H1 (cell line): ENCODE measurements at regions not wholly inside any gene's neighbourhood (a gene's known extent, or its start where the extent isn't known, plus 50 kb on each side); places are given as distances from the start of the nearest gene placed in this dataset.

Experiments
- CTCF ChIA-PET: fragments of 300-600 bp; sonication (Branson Sonifier 250); formaldehyde crosslinking; loops from one replicate; lab custom pipeline; 2021; ENCODE audit not compliant: partially characterized antibody; lab: Charles Lee
- POLR2A ChIA-PET: fragments of 300-600 bp; sonication (Branson Sonifier 250); formaldehyde crosslinking; loops from one replicate; lab custom pipeline; 2021; ENCODE audit warnings: inconsistent platforms; ENCODE audit not compliant: partially characterized antibody; lab: Charles Lee
- DNase-seq, 2 experiments: peaks; one replicate each; pipeline versions ENCODE4 v3.0.0 to v3.0.0-alpha.2; 2010 to 2022; ENCODE audit warnings: low spot score in 2 of 2, low read depth in 1 of 2, mixed read lengths in 1 of 2
- FAIRE-seq: peaks from 2 replicates; lab custom pipeline; 2011; peaks lifted over from hg19 to GRCh38; lab: Jason Lieb, UNC
- H2AFZ ChIP-seq: 2 replicates; pipeline ENCODE4 v1.8.1; 2012; ENCODE audit warnings: low read length, inconsistent platforms
- H2AK5ac ChIP-seq: 2 replicates; pipeline ENCODE4 v1.6.1; 2013; ENCODE audit warnings: low read depth, low read length
- H2BK120ac ChIP-seq: replicated peaks from 2 replicates; pipeline ENCODE3; 2013; ENCODE audit warnings: low read depth, low read length, inconsistent platforms
- H2BK12ac ChIP-seq: 2 replicates; pipeline ENCODE4 v1.6.1; 2013; ENCODE audit warnings: low read depth, low read length
- H2BK15ac ChIP-seq: 2 replicates; pipeline ENCODE4 v1.6.1; 2013; ENCODE audit warnings: low read length
- H2BK20ac ChIP-seq: 2 replicates; pipeline ENCODE4 v1.6.1; 2013; ENCODE audit warnings: low read length
- H2BK5ac ChIP-seq: 2 replicates; pipeline ENCODE4 v1.6.1; 2013; ENCODE audit warnings: low read depth, low read length
- H3K14ac ChIP-seq: 2 replicates; pipeline ENCODE4 v1.6.1; 2013; ENCODE audit warnings: inconsistent platforms; ENCODE audit not compliant: insufficient read length
- H3K18ac ChIP-seq: 2 replicates; pipeline ENCODE4 v1.6.1; 2013; ENCODE audit warnings: low read length; ENCODE audit errors: extremely low read depth
- H3K23ac ChIP-seq: 2 replicates; pipeline ENCODE4 v1.6.1; 2013; ENCODE audit warnings: inconsistent platforms; ENCODE audit not compliant: insufficient read length
- H3K23me2 ChIP-seq: 2 replicates; pipeline ENCODE4 v1.6.1; 2013; ENCODE audit warnings: low read depth, low read length
- H3K27ac ChIP-seq: 2 replicates; pipeline ENCODE4 v1.6.1; 2011; ENCODE audit warnings: low read depth, low read length, inconsistent platforms
- H3K27me3 ChIP-seq, 4 experiments: replicated peaks in 1 of 4; 1 replicate in 1 of 4; 2 replicates in 3 of 4; pipeline versions ENCODE4 v1.6.1 to v1.8.1; 2011 to 2013; ENCODE audit warnings: low read length in 3 of 4, mild to moderate bottlenecking in 3 of 4, inconsistent platforms in 2 of 4, mixed read lengths in 2 of 4, moderate library complexity in 1 of 4; ENCODE audit not compliant: control insufficient read depth in 3 of 4, insufficient read depth in 3 of 4; ENCODE audit errors: extremely low read depth in 1 of 4
- H3K36me3 ChIP-seq, 4 experiments: 2 replicates each; pipeline versions ENCODE4 v1.6.1 to v1.8.1; 2011 to 2013; ENCODE audit warnings: mild to moderate bottlenecking in 4 of 4, low read length in 3 of 4, moderate library complexity in 2 of 4, control low read depth in 1 of 4, inconsistent platforms in 1 of 4; ENCODE audit not compliant: insufficient read depth in 4 of 4, control insufficient read depth in 2 of 4
- H3K4ac ChIP-seq: replicated peaks from 2 replicates; pipeline ENCODE3; 2013; ENCODE audit warnings: low read length, low read depth, mixed read lengths, inconsistent platforms; ENCODE audit not compliant: insufficient read length
- H3K4me1 ChIP-seq, 4 experiments: replicated peaks in 1 of 4; 1 replicate in 1 of 4; 2 replicates in 3 of 4; pipeline versions ENCODE4 v1.6.1 to v1.8.1; 2011 to 2013; ENCODE audit warnings: low read length in 3 of 4, inconsistent platforms in 2 of 4, mixed read lengths in 1 of 4; ENCODE audit not compliant: insufficient read depth in 4 of 4, control insufficient read depth in 3 of 4
- H3K4me2 ChIP-seq, 2 experiments: 2 replicates each; pipeline versions ENCODE4 v1.6.1 to v1.8.1; 2011 to 2013; ENCODE audit warnings: low read depth in 2 of 2, low read length in 2 of 2, control low read depth in 1 of 2, inconsistent platforms in 1 of 2, mild to moderate bottlenecking in 1 of 2; ENCODE audit not compliant: insufficient read depth in 1 of 2
- H3K4me3 ChIP-seq, 4 experiments: fragments of 200-600, 300-600 bp in 1 of 4; sonication (generic), shearing (Covaris generic), sonication (Bioruptor Twin) in 1 of 4; 2 replicates each; pipeline versions ENCODE4 v1.5.1 to v1.8.1; 2011 to 2016; ENCODE audit warnings: low read length in 4 of 4, low read depth in 3 of 4, control low read depth in 2 of 4, inconsistent platforms in 2 of 4, mild to moderate bottlenecking in 2 of 4, mixed read lengths in 1 of 4, moderate library complexity in 1 of 4; ENCODE audit not compliant: insufficient read depth in 2 of 4; ENCODE audit errors: extremely low read depth in 1 of 4
- H3K56ac ChIP-seq: replicated peaks from 2 replicates; pipeline ENCODE3; 2013; ENCODE audit warnings: low read depth, mild to moderate bottlenecking, mixed read lengths, low read length, inconsistent platforms; ENCODE audit not compliant: insufficient read length
- H3K79me1 ChIP-seq: 2 replicates; pipeline ENCODE4 v1.6.1; 2013; ENCODE audit warnings: low read depth, low read length, control low read depth
- H3K79me2 ChIP-seq, 2 experiments: 2 replicates each; pipeline versions ENCODE4 v1.6.1 to v1.8.1; 2012 to 2013; ENCODE audit warnings: low read length in 2 of 2, mild to moderate bottlenecking in 2 of 2, inconsistent platforms in 1 of 2; ENCODE audit not compliant: insufficient read depth in 2 of 2, control insufficient read depth in 1 of 2
- H3K9ac ChIP-seq, 4 experiments: replicated peaks in 1 of 4; 1 replicate in 1 of 4; 2 replicates in 3 of 4; pipeline versions ENCODE4 v1.6.1 to v1.8.1; 2011 to 2013; ENCODE audit warnings: low read depth in 3 of 4, low read length in 3 of 4, control low read depth in 2 of 4, mild to moderate bottlenecking in 2 of 4, moderate library complexity in 2 of 4, inconsistent platforms in 1 of 4; ENCODE audit errors: extremely low read depth in 1 of 4
- H3K9me3 ChIP-seq, 2 experiments: 2 replicates each; pipeline versions ENCODE4 v1.6.1 to v1.8.1; 2012 to 2013; ENCODE audit warnings: mild to moderate bottlenecking in 2 of 2, moderate library complexity in 2 of 2, control low read depth in 1 of 2, inconsistent platforms in 1 of 2, low read depth in 1 of 2, low read length in 1 of 2, mixed read lengths in 1 of 2; ENCODE audit not compliant: insufficient read depth in 2 of 2
- H4K20me1 ChIP-seq, 2 experiments: replicated peaks in 1 of 2; 2 replicates each; pipeline versions ENCODE3 to v1.8.1; 2011 to 2013; ENCODE audit warnings: inconsistent platforms in 2 of 2, low read length in 2 of 2, mild to moderate bottlenecking in 1 of 2; ENCODE audit not compliant: insufficient read depth in 2 of 2, control insufficient read depth in 1 of 2
- H4K5ac ChIP-seq: 2 replicates; pipeline ENCODE4 v1.6.1; 2013; ENCODE audit warnings: low read length, low read depth, mixed read lengths, inconsistent platforms; ENCODE audit not compliant: insufficient read length
- H4K8ac ChIP-seq: 2 replicates; pipeline ENCODE4 v1.8.0; 2013; ENCODE audit warnings: mild to moderate bottlenecking, moderate library complexity, low read length, inconsistent platforms; ENCODE audit not compliant: insufficient read depth; ENCODE audit errors: extremely low read depth
- H4K91ac ChIP-seq: replicated peaks from 2 replicates; pipeline ENCODE3; 2013; ENCODE audit warnings: low read length, mixed read lengths, inconsistent platforms; ENCODE audit not compliant: insufficient read length
- ASH2L ChIP-seq: fragments of 200-600, 300-600 bp; sonication (generic); IDR thresholded peaks from one replicate; pipeline ENCODE4 v1.7.1; 2017; ENCODE audit warnings: low read length
- ATF3 ChIP-seq: IDR thresholded peaks from 2 replicates; pipeline ENCODE4 v1.6.1; 2011; ENCODE audit warnings: low read depth, mild to moderate bottlenecking, low read length; ENCODE audit not compliant: insufficient read depth
- EZH2 ChIP-seq: fragments of 200-600 bp; sonication (generic); IDR thresholded peaks from 2 replicates; pipeline ENCODE4 v1.7.1; 2012; ENCODE audit warnings: low read depth, mild to moderate bottlenecking, moderate library complexity, low read length, inconsistent platforms; ENCODE audit not compliant: severe bottlenecking
- HDAC6 ChIP-seq: IDR thresholded peaks from one replicate; pipeline ENCODE4 v1.7.1; 2012; ENCODE audit warnings: low read depth, mild to moderate bottlenecking, inconsistent platforms, low read length, moderate library complexity
- JUN ChIP-seq: IDR thresholded peaks from 2 replicates; pipeline ENCODE4 v1.6.1; 2011; ENCODE audit warnings: low read depth, mild to moderate bottlenecking, improper control_type of control experiment, low read length
- PHF8 ChIP-seq: fragments of 200-600 bp; sonication (generic); conservative IDR thresholded peaks from 2 replicates; pipeline ENCODE4 v1.7.1; 2012; ENCODE audit warnings: low read depth, mild to moderate bottlenecking, inconsistent platforms, low read length, moderate library complexity
- SP1 ChIP-seq: IDR thresholded peaks from 2 replicates; pipeline ENCODE4 v1.6.1; 2011; ENCODE audit warnings: low read depth, low read length
- SP2 ChIP-seq: IDR thresholded peaks from 2 replicates; pipeline ENCODE4 v1.6.1; 2012; ENCODE audit warnings: mild to moderate bottlenecking, low read length, inconsistent platforms
- SRF ChIP-seq: IDR thresholded peaks from 2 replicates; pipeline ENCODE4 v1.6.1; 2011; ENCODE audit warnings: mild to moderate bottlenecking, low read depth, low read length, moderate library complexity
- TAF7 ChIP-seq: optimal IDR thresholded peaks from 2 replicates; pipeline ENCODE3; 2011; ENCODE audit warnings: low read depth, mild to moderate bottlenecking, inconsistent platforms, low read length, moderate library complexity, borderline replicate concordance
- USF2 ChIP-seq: IDR thresholded peaks from 2 replicates; pipeline ENCODE4 v1.6.1; 2011; ENCODE audit warnings: low read length, improper control_type of control experiment
- WGBS, 2 experiments: shearing (Covaris generic) in 1 of 2; methylation state at CpG; one replicate each; pipeline versions ENCODE4 v1.1.6 to v1.1.7; 2013 to 2015; ENCODE audit warnings: low lambda C conversion rate in 2 of 2, mixed read lengths in 2 of 2, inconsistent platforms in 1 of 2, low coverage in 1 of 2, missing lambda C conversion rate in 1 of 2; ENCODE audit not compliant: insufficient replicate concordance in 2 of 2, insufficient coverage in 1 of 2, insufficient read length in 1 of 2; ENCODE audit errors: extremely low coverage in 1 of 2, missing lambda C conversion rate in 1 of 2; 5-methylcytosine and 5-hydroxymethylcytosine counted together

- no peak overlapping the region for H2BK15ac ChIP-seq
- POLR2A ChIA-PET: no interaction called here
- no peak for TF ChIP-seq HDAC6
- no peak for TF ChIP-seq ATF3
- no peak for TF ChIP-seq JUN
- TF ChIP-seq PHF8: no peak
- TF ChIP-seq EZH2: no peak
- TF ChIP-seq SRF: no peak
- no peak for TF ChIP-seq USF2
- no peak for TF ChIP-seq TAF7
- TF ChIP-seq ASH2L: no peak
- no peak for TF ChIP-seq SP2
- no peak for TF ChIP-seq SP1
These were observed 129.5 kb upstream of the NCOR2 start for GRCh38 chr12:124696693-124697476.

More at GRCh38 chr12:124696693-124697476, 129.5 kb upstream of the NCOR2 start:
- Histone ChIP-seq H2AFZ (no peak overlapping the region), H2AK5ac (no peak overlapping the region), H3K9me3 (no peaks in the 10 kb centered on the region), H3K18ac (no peak overlapping the region), H3K27me3 (no peaks in the 10 kb centered on the region), H3K23me2 (no peaks in the 10 kb centered on the region), H2BK120ac (no peak overlapping the region), H3K14ac (no peak overlapping the region), H4K20me1 (no peaks in the 10 kb centered on the region), H4K8ac (no peak overlapping the region), H2BK5ac (no peak overlapping the region), H3K56ac (no peak overlapping the region), H3K79me2 (no peaks in the 10 kb centered on the region), H4K5ac (no peak overlapping the region), H3K36me3 (no peaks in the 10 kb centered on the region), H3K79me1 (no peaks in the 10 kb centered on the region), H3K4ac (no peak overlapping the region), H3K9ac (no peak overlapping the region), H4K91ac (no peak overlapping the region), H3K4me3 (no peak overlapping the region), H3K4me2 (no peak overlapping the region), H3K23ac (no peak overlapping the region), H2BK20ac (no peak overlapping the region), H3K27ac (no peak overlapping the region), H2BK12ac (no peak overlapping the region), H3K4me1 (peaks cover 0 to 5% (median 1%) of the 10 kb centered on the region in 4 experiments; a peak in 3 of 7 replicates)
- FAIRE-seq (no peak), DNase-seq (no peak)
- CTCF ChIA-PET: interaction anchor here (1.5 to 2.4 kb wide), 5 partner anchors 10 to 318 kb away, joined by 3 to 9 read pairs (median 6); no protein-coding TSS in a partner anchor
- 86% methylated on average over 3 of the region's 3 CpGs; no CpG with 5 or more reads in 1 of the 2 experiments for WGBS, 2 experiments
